SH-SY5Y (cell line): ENCODE measurements at regions not wholly inside any gene's neighbourhood (a gene's known extent, or its start where the extent isn't known, plus 50 kb on each side); places are given as distances from the start of the nearest gene placed in this dataset.

Experiments used
- GATA2 ChIP-seq: IDR thresholded peaks from 2 replicates; pipeline ENCODE4 v1.6.1; 2011; ENCODE audit warnings: mild to moderate bottlenecking, low read depth, low read length
- GATA3 ChIP-seq: IDR thresholded peaks from 2 replicates; pipeline ENCODE4 v1.6.1; 2011; ENCODE audit warnings: low read depth, mild to moderate bottlenecking, low read length, moderate library complexity

DNA sequence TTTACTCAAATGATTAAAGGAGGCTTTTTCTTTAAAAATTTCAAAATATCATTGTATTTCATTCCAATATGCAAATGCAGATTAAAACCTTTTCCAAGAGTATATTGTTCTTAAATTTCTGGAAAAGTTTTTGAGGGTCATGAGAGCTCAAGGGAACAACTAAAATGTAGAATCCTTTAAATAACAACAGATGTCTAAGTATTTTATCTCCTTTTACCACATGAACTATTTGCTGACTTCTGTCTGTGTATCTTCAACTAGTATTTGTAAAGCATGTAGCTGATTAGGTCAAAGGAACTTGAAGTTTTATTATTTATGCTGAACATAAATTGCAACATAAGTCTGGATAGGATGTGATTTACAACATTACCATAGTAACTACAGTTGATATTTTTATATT is 402.6 kb downstream of the CNTN6 start:
- TF ChIP-seq GATA3: no peak
- TF ChIP-seq GATA2: no peak
